Left ventricle myocardium inferior (tissue), 1 donor: ENCODE measurements at regions not wholly inside any gene's neighbourhood (a gene's known extent, or its start where the extent isn't known, plus 50 kb on each side); places are given as distances from the start of the nearest gene placed in this dataset.

Experiments
- DNase-seq: peaks from one replicate; pipeline ENCODE4 v3.0.0-alpha.2; 2020
- H3K27ac ChIP-seq: fragments of 200-600 bp; replicated peaks from 2 replicates; pipeline ENCODE4 v1.8.0; 2021
- H3K27me3 ChIP-seq: fragments of 200-600 bp; 2 replicates; pipeline ENCODE4 v1.8.0; 2021; ENCODE audit warnings: low read depth
- H3K36me3 ChIP-seq: fragments of 200-600 bp; 2 replicates; pipeline ENCODE4 v1.8.0; 2021
- H3K4me1 ChIP-seq: fragments of 200-600 bp; 2 replicates; pipeline ENCODE4 v1.8.0; 2021
- H3K4me3 ChIP-seq: fragments of 200-600 bp; 2 replicates; pipeline ENCODE4 v1.8.0; 2021; ENCODE audit warnings: mild to moderate bottlenecking, moderate library complexity
- H3K9me3 ChIP-seq: fragments of 200-600 bp; replicated peaks from 2 replicates; pipeline ENCODE4 v1.8.0; 2021
- intact Hi-C: fragments of 100-400 bp; cut with micrococcal nuclease; formaldehyde crosslinking; loops from one replicate; pipeline ENCODE4 v1.11.0; 2022
- TF ChIP-seq, protein P1 (sequence below): fragments of 200-600 bp; IDR thresholded peaks from 2 replicates; pipeline ENCODE4 v1.8.0; 2021; ENCODE audit warnings: antibody characterized with exemption, mild to moderate bottlenecking, borderline replicate concordance
- donor health status: DM: no; HTN: yes; CAD: no; lungs with severe emphysema.

DNA sequence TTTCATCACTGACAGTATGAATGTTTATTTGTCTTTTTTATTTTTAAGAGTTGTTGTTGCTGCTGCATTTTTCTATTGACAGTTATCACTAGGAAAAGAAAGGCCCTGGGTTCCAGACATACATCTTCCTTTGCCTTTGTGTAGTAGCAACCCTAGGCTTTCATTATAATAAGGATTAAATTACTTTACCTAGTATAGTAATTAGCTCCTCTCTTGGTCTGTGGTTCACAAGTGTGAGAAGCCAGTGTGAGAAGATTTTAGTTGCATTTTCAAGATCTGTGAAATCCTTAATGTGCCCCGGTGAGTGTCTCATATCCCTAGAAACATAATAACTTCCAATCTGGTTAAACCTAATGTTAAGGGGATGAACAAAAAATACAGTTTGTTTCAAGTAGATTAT is 799.3 kb upstream of the MAP3K7 start:
- DNase-seq = no peak
- Histone ChIP-seq H3K9me3 (peaks cover 32% of the 10 kb centered on the region), H3K4me1 (no peaks in the 10 kb centered on the region)

DNA sequence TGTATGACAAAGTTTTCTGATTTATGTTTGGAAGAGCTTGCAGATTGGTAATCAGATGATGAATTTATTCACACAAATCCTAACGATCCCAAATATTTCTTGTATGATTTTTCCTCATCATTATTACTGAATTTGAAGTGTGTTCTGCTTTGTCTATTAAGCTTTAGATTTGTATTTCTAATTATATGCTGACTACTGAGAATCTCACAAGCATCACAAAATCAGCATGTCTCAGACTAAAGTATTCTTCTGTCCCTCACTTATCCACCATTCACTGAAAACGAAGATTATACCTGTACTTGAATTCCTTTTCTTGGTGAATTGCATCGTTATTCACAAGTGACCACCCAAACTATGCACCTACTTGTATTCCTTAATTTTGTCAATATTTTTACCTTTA is 796.3 kb upstream of the MAP3K7 start:
- Histone ChIP-seq H3K4me3 (no peak overlapping the region), H3K4me1 (no peaks in the 10 kb centered on the region), H3K27ac (no peak overlapping the region), H3K27me3 (no peaks in the 10 kb centered on the region), H3K9me3 (peaks cover 11% of the 10 kb centered on the region), H3K36me3 (no peaks in the 10 kb centered on the region)
- DNase-seq = no peak
- intact Hi-C loops = no loop called here
- TF ChIP-seq, protein P1, sequence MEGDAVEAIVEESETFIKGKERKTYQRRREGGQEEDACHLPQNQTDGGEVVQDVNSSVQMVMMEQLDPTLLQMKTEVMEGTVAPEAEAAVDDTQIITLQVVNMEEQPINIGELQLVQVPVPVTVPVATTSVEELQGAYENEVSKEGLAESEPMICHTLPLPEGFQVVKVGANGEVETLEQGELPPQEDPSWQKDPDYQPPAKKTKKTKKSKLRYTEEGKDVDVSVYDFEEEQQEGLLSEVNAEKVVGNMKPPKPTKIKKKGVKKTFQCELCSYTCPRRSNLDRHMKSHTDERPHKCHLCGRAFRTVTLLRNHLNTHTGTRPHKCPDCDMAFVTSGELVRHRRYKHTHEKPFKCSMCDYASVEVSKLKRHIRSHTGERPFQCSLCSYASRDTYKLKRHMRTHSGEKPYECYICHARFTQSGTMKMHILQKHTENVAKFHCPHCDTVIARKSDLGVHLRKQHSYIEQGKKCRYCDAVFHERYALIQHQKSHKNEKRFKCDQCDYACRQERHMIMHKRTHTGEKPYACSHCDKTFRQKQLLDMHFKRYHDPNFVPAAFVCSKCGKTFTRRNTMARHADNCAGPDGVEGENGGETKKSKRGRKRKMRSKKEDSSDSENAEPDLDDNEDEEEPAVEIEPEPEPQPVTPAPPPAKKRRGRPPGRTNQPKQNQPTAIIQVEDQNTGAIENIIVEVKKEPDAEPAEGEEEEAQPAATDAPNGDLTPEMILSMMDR = no peak

More for the DNA sequence above, 799.3 kb upstream of the MAP3K7 start:
- H3K27me3 ChIP-seq = no peaks in the 10 kb centered on the region
- no peak overlapping the region for H3K27ac ChIP-seq
- TF ChIP-seq, protein P1 = no peak
- H3K4me3 ChIP-seq = no peak overlapping the region
- intact Hi-C loops = no loop called here
- no peaks in the 10 kb centered on the region for H3K36me3 ChIP-seq

DNA sequence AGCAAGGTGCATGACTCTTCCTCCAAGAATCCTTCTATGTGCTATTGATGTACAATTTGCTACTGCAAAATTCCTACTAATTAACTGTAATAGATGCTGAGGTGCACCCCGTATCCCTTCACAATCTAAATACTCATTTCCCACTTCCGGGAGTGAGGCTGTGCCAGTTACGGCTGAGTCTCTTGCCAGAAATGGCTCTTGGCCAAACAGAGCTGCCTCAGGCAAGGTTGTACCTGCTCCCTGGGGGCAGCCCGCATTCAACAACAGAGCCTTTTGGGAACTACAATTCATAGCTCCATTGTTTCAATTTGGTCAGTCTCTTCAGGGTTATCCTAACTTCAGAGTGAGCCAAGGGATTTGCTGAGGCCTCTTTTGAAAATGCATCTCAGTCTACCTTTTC is 789.8 kb upstream of the MAP3K7 start:
- H3K27ac ChIP-seq = no peak overlapping the region
- no peak for DNase-seq
- H3K4me1 ChIP-seq = no peaks in the 10 kb centered on the region
- H3K4me3 ChIP-seq = no peak overlapping the region
- TF ChIP-seq, protein P1 = no peak
- intact Hi-C loops = no loop called here
- H3K27me3 ChIP-seq = no peaks in the 10 kb centered on the region
- no peaks in the 10 kb centered on the region for H3K36me3 ChIP-seq
- no peaks in the 10 kb centered on the region for H3K9me3 ChIP-seq

DNA sequence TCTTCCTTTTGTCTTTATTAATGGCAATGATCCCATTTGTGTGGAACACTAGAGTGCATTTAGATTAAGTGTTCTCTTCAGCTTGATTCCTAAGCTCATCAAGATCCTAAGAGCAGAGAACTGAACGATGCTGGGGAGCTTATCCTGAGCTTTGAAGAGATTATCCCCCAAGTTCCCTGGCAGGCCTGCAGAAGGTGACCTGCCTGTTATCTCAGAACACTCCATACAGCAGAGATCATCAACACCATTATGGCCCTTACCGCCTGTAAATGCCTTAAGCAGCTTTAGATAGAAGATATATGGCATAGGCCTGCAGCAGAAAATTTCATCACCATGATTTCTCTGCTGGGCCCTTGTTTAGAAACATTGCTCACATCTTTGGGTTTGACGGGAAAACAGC is 779.9 kb upstream of the MAP3K7 start:
- intact Hi-C loops = no loop called here
- no peaks in the 10 kb centered on the region for H3K27me3 ChIP-seq
- no peaks in the 10 kb centered on the region for H3K4me1 ChIP-seq
- no peak overlapping the region for H3K4me3 ChIP-seq
- no peak for DNase-seq
- no peak overlapping the region for H3K27ac ChIP-seq
- TF ChIP-seq, protein P1 = no peak
- peaks cover 8% of the 10 kb centered on the region for H3K9me3 ChIP-seq
- H3K36me3 ChIP-seq = no peaks in the 10 kb centered on the region

DNA sequence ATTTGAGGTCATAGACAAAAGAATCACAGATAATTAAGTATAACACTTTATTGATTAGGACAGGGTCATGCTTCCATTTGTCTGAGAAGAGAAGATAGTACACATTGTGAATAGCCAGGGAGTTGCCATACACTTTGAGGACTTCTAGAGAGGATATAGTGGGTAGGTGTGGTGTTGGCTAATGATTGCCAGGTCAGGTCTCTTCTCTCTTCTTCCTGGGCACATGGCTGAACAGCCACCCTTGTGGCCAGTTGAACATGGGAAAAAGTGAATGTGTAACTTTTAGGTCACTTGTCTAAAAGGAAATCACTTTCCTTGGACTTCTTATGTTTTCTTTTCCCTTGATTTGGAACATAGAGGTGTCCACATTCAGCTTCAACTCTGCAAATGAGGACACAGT is 772.1 kb upstream of the MAP3K7 start:
- no peaks in the 10 kb centered on the region for H3K36me3 ChIP-seq
- no peaks in the 10 kb centered on the region for H3K27me3 ChIP-seq
- TF ChIP-seq, protein P1 = no peak
- H3K4me1 ChIP-seq = no peaks in the 10 kb centered on the region
- H3K9me3 ChIP-seq = no peaks in the 10 kb centered on the region
- no peak overlapping the region for H3K4me3 ChIP-seq
- DNase-seq = no peak
- intact Hi-C loops = no loop called here
- no peak overlapping the region for H3K27ac ChIP-seq

DNA sequence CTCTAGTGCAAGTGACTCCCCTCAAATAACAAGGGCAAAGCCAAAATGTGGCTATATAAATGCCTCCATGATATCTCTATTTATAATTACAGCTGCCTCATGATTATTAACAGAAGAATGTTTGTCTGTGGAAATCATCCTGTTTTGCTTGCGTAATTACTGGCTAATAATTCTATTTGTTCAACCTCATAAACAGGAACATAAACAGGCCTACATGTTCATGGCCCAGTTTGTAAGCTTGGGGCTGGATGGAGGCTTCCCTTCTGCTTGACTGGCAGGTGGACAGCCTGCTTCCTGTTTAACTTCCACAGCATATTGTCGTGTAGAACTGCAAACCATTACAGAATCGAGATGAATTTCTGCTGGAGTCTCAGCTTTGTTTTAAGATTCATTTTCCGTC is 766.0 kb upstream of the MAP3K7 start:
- intact Hi-C loops = no loop called here
- Histone ChIP-seq H3K27ac (no peak overlapping the region), H3K36me3 (no peaks in the 10 kb centered on the region), H3K27me3 (no peaks in the 10 kb centered on the region), H3K4me3 (no peak overlapping the region), H3K9me3 (no peaks in the 10 kb centered on the region), H3K4me1 (no peaks in the 10 kb centered on the region)
- DNase-seq = no peak
- TF ChIP-seq, protein P1 = no peak
